GM23338 (cell line): ENCODE measurements at regions not wholly inside any gene's neighbourhood (a gene's known extent, or its start where the extent isn't known, plus 50 kb on each side); places are given as distances from the start of the nearest gene placed in this dataset.

ENCODE experiments used
- ATAC-seq: fragments of 200-7000 bp; cut with Tn5 transposase; 3 replicates; pipeline ENCODE4 v1.9.1; 2020
- DNase-seq: peaks from one replicate; pipeline ENCODE4 v3.0.0-alpha.2; 2015; ENCODE audit warnings: low spot score
- H2AFZ ChIP-seq: fragments of 200-600 bp; sonication (generic); 2 replicates; pipeline ENCODE4 v1.8.0; 2016; ENCODE audit warnings: antibody characterized with exemption, mild to moderate bottlenecking, moderate library complexity
- H3F3A ChIP-seq: fragments of 200-600 bp; sonication (generic); replicated peaks from 2 replicates; pipeline ENCODE4 v1.8.0; 2017; ENCODE audit warnings: antibody characterized with exemption, mixed run types, low read depth
- H3K27ac ChIP-seq: fragments of 200-600 bp; sonication (generic); 2 replicates; pipeline ENCODE4 v1.6.1; 2016; ENCODE audit warnings: low read depth
- H3K27me3 ChIP-seq: fragments of 200-600 bp; sonication (generic); 2 replicates; pipeline ENCODE4 v1.8.0; 2016; ENCODE audit warnings: mild to moderate bottlenecking, mixed run types, moderate library complexity; ENCODE audit not compliant: insufficient read depth
- H3K36me3 ChIP-seq: fragments of 200-600 bp; sonication (generic); 2 replicates; pipeline ENCODE4 v1.8.0; 2016; ENCODE audit warnings: mild to moderate bottlenecking; ENCODE audit not compliant: insufficient read depth
- H3K4me1 ChIP-seq: fragments of 200-600 bp; sonication (generic); 2 replicates; pipeline ENCODE4 v1.8.0; 2016; ENCODE audit warnings: mild to moderate bottlenecking, moderate library complexity; ENCODE audit not compliant: insufficient read depth
- H3K4me2 ChIP-seq: fragments of 200-600 bp; sonication (generic); 2 replicates; pipeline ENCODE4 v1.7.1; 2017; ENCODE audit warnings: mixed run types
- H3K4me3 ChIP-seq: fragments of 200-600 bp; sonication (generic); 2 replicates; pipeline ENCODE4 v1.6.1; 2016; ENCODE audit warnings: mixed run types
- H3K79me2 ChIP-seq: fragments of 200-600 bp; sonication (generic); replicated peaks from 2 replicates; pipeline ENCODE4 v1.8.0; 2017; ENCODE audit warnings: mild to moderate bottlenecking; ENCODE audit not compliant: insufficient read depth
- H3K9me2 ChIP-seq: fragments of 200-600 bp; sonication (generic); 2 replicates; pipeline ENCODE4 v1.8.0; 2017; ENCODE audit not compliant: insufficient read depth
- H4K20me1 ChIP-seq: fragments of 200-600 bp; sonication (generic); replicated peaks from 2 replicates; pipeline ENCODE4 v1.8.0; 2017; ENCODE audit warnings: mild to moderate bottlenecking; ENCODE audit not compliant: insufficient read depth
- H3K27ac Mint-ChIP-seq: 2 replicates; pipeline ENCODE4 v1.8.0; 2020; ENCODE audit warnings: inconsistent platforms, mild to moderate bottlenecking, moderate library complexity, mixed read lengths
- H3K27me3 Mint-ChIP-seq: 3 replicates; pipeline ENCODE4 v1.8.0; 2022; ENCODE audit warnings: low read depth, mild to moderate bottlenecking, moderate library complexity, mixed read lengths, inconsistent platforms; ENCODE audit not compliant: insufficient read depth, poor library complexity
- H3K36me3 Mint-ChIP-seq: 3 replicates; pipeline ENCODE4 v1.8.0; 2021; ENCODE audit warnings: low read depth, mild to moderate bottlenecking, inconsistent platforms, moderate library complexity, mixed read lengths
- H3K4me1 Mint-ChIP-seq: 3 replicates; pipeline ENCODE4 v1.8.0; 2020; ENCODE audit warnings: mild to moderate bottlenecking, inconsistent platforms, mixed read lengths
- H3K4me3 Mint-ChIP-seq: 3 replicates; pipeline ENCODE4 v1.8.0; 2021; ENCODE audit warnings: moderate library complexity, mild to moderate bottlenecking, inconsistent platforms, mixed read lengths
- H3K9me3 Mint-ChIP-seq: 3 replicates; pipeline ENCODE4 v1.8.0; 2020; ENCODE audit warnings: moderate library complexity, mild to moderate bottlenecking, inconsistent platforms, mixed read lengths
- CREB1 ChIP-seq: fragments of 250-450 bp; sonication (Bioruptor Pico); IDR thresholded peaks from 2 replicates; pipeline ENCODE4 v1.5.0; 2020; ENCODE audit warnings: low read depth, mild to moderate bottlenecking, moderate library complexity
- ETS1 ChIP-seq: IDR thresholded peaks from 2 replicates; pipeline ENCODE4 v1.6.1; 2016; ENCODE audit warnings: antibody characterized with exemption
- EZH2 ChIP-seq: fragments of 200-600 bp; sonication (generic); IDR thresholded peaks from one replicate; pipeline ENCODE4 v1.8.0; 2017; ENCODE audit warnings: antibody characterized with exemption, mild to moderate bottlenecking, low read depth; ENCODE audit not compliant: unreplicated experiment
- EZH2phosphoT487 ChIP-seq: fragments of 200-600 bp; sonication (generic); IDR thresholded peaks from one replicate; pipeline ENCODE4 v1.8.1; 2018; ENCODE audit warnings: antibody characterized with exemption; ENCODE audit not compliant: unreplicated experiment
- JUNB ChIP-seq: IDR thresholded peaks from one replicate; pipeline ENCODE4 v1.6.1; 2016; ENCODE audit warnings: antibody characterized with exemption; ENCODE audit not compliant: unreplicated experiment
- POLR2AphosphoS5 ChIP-seq: IDR thresholded peaks from 2 replicates; pipeline ENCODE4 v1.6.1; 2016; ENCODE audit warnings: antibody characterized with exemption, low read depth
- REST ChIP-seq: IDR thresholded peaks from one replicate; pipeline ENCODE4 v1.6.1; 2018; ENCODE audit warnings: antibody characterized with exemption; ENCODE audit not compliant: unreplicated experiment
- STAT1 ChIP-seq: IDR thresholded peaks from one replicate; pipeline ENCODE4 v1.6.1; 2016; ENCODE audit warnings: antibody characterized with exemption; ENCODE audit not compliant: unreplicated experiment
- ZNF114 ChIP-seq: fragments of 250-450 bp; sonication (Bioruptor Pico); IDR thresholded peaks from 2 replicates; pipeline ENCODE4 v1.5.0; 2020; ENCODE audit warnings: mild to moderate bottlenecking, moderate library complexity
- ZNF331 ChIP-seq: fragments of 250-450 bp; sonication (Bioruptor Pico); IDR thresholded peaks from 2 replicates; pipeline ENCODE4 v1.5.0; 2020; ENCODE audit warnings: low read depth, mild to moderate bottlenecking, moderate library complexity
- ZNF462 ChIP-seq: fragments of 250-450 bp; sonication (Bioruptor Pico); IDR thresholded peaks from 2 replicates; pipeline ENCODE4 v1.5.0; 2020; ENCODE audit warnings: mild to moderate bottlenecking, moderate library complexity

GRCh38 chr16:86231321-86231995 lies 278.9 kb upstream of the FOXF1 start:
- Histone ChIP-seq H3K36me3 (no peaks in the 10 kb centered on the region), H3K4me3 (no peak overlapping the region), H3K27ac (no peak overlapping the region), H2AFZ (no peak overlapping the region), H3K4me1 (0 out of 2 replicates have a peak, but pooled peaks cover 3% of the 10 kb centered on the region), H3K4me2 (no peak overlapping the region), H3K9me2 (no peaks in the 10 kb centered on the region), H4K20me1 (no peaks in the 10 kb centered on the region), H3K27me3 (no peaks in the 10 kb centered on the region), H3F3A (no peaks in the 10 kb centered on the region), H3K79me2 (no peaks in the 10 kb centered on the region)
- peaks cover 4% of the 10 kb centered on the region; the same call in 2 of the 3 replicates for H3K4me1 Mint-ChIP-seq
- H3K36me3 Mint-ChIP-seq, result peaks cover 5% of the 10 kb centered on the region; the same call in 2 of the 3 replicates
- H3K4me3 Mint-ChIP-seq, result no peak overlapping the region
- no peak for TF ChIP-seq REST
- no peak for TF ChIP-seq CREB1
- TF ChIP-seq STAT1, result no peak
- H3K27me3 Mint-ChIP-seq, result no peaks in the 10 kb centered on the region
- ATAC-seq (no peak), DNase-seq (no peak)
- H3K27ac Mint-ChIP-seq, result no peak overlapping the region
- H3K9me3 Mint-ChIP-seq, result peaks cover 15% of the 10 kb centered on the region

- H3K4me1 Mint-ChIP-seq, result peaks cover 4% of the 10 kb centered on the region; the same call in 2 of the 3 replicates
Observed at GRCh38 chr16:86231996-86232350, 278.4 kb upstream of the FOXF1 start.

More at GRCh38 chr16:86231996-86232350, 278.4 kb upstream of the FOXF1 start:
- Histone ChIP-seq H3K27ac (no peak overlapping the region), H3F3A (no peaks in the 10 kb centered on the region), H3K79me2 (no peaks in the 10 kb centered on the region), H4K20me1 (no peaks in the 10 kb centered on the region), H3K9me2 (no peaks in the 10 kb centered on the region), H3K4me3 (no peak overlapping the region), H3K4me1 (0 out of 2 replicates have a peak, but pooled peaks cover 3% of the 10 kb centered on the region), H3K27me3 (no peaks in the 10 kb centered on the region), H3K36me3 (no peaks in the 10 kb centered on the region), H3K4me2 (no peak overlapping the region), H2AFZ (no peak overlapping the region)
- peaks cover 15% of the 10 kb centered on the region for H3K9me3 Mint-ChIP-seq
- ATAC-seq, result no peak
- DNase-seq, result no peak
- H3K27ac Mint-ChIP-seq, result no peak overlapping the region
- H3K27me3 Mint-ChIP-seq, result no peaks in the 10 kb centered on the region
- H3K36me3 Mint-ChIP-seq, result peaks cover 5% of the 10 kb centered on the region; the same call in 2 of the 3 replicates
- TF ChIP-seq EZH2, result no peak
- no peak for TF ChIP-seq EZH2phosphoT487
- TF ChIP-seq ETS1, result no peak
- TF ChIP-seq POLR2AphosphoS5, result no peak
- TF ChIP-seq ZNF462 (CRISPR knock-in tag), result no peak
- no peak for TF ChIP-seq ZNF331 (CRISPR knock-in tag)
- no peak for TF ChIP-seq ZNF114 (CRISPR knock-in tag)
- TF ChIP-seq JUNB, result no peak
- H3K4me3 Mint-ChIP-seq, result no peak overlapping the region
